Mucosa of descending colon (tissue), 3 donors: ENCODE measurements at regions not wholly inside any gene's neighbourhood (a gene's known extent, or its start where the extent isn't known, plus 50 kb on each side); places are given as distances from the start of the nearest gene placed in this dataset.

Experiments
- ATAC-seq: fragments of 200-7000 bp; cut with Tn5 transposase; one replicate; pipeline ENCODE4 v1.9.1; 2020; ENCODE audit warnings: mild to moderate bottlenecking, moderate library complexity
- DNase-seq, 3 donors: peaks; one replicate each; pipeline ENCODE4 v3.0.0-alpha.2; 2020
- H3K36me3 ChIP-seq: fragments of 200-600 bp; one replicate; pipeline ENCODE4 v1.8.0; 2021; ENCODE audit warnings: low read depth, mild to moderate bottlenecking
- H3K4me1 ChIP-seq: fragments of 200-600 bp; one replicate; pipeline ENCODE4 v1.8.0; 2021; ENCODE audit warnings: low read depth, mild to moderate bottlenecking
- H3K4me3 ChIP-seq: fragments of 200-600 bp; one replicate; pipeline ENCODE4 v1.8.0; 2021; ENCODE audit warnings: mild to moderate bottlenecking
- H3K9me3 ChIP-seq: fragments of 200-600 bp; one replicate; pipeline ENCODE4 v1.8.0; 2021; ENCODE audit warnings: mild to moderate bottlenecking
- intact Hi-C, 2 donors: fragments of 100-400 bp; cut with DNase I in 1 of 2; cut with micrococcal nuclease in 1 of 2; formaldehyde crosslinking; loops; one replicate each; pipeline versions ENCODE4 v1.11.0 to v1.11.1; 2022; cut with DNase I, micrococcal nuclease
- TF ChIP-seq, protein P1 (sequence below): fragments of 200-600 bp; IDR thresholded peaks from one replicate; pipeline ENCODE4 v1.8.0; 2022; ENCODE audit warnings: antibody characterized with exemption, mild to moderate bottlenecking
- donor health status: DM: no; HTN: no; CAD: no; lungs with moderate emphysema.
- donor health status: DM: no; HTN: no; CAD: no.
- donor health status: DM: no; HTN: yes; CAD: no.

DNA sequence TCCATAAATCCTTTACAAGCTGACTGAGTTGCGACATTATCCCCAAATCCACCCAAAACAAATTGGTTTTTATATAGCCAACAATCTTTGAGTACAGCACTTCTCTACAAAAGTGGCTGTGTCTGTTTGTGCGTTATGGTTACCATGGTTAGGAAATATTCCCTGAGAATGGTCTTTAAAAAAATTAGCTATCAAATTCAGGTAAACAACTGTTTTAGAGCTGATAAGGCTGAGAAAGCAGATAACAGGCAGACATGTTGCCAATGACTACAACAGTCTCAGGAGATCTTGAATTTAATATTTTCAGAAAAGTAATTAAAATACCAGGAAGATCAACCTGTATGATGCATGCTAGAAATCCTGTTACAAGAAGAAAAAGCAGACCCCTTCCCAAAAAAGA is 248.0 kb downstream of the RASSF9 start:
- intact Hi-C loops = no loop called here
- ATAC-seq (no peak), DNase-seq (no peak)
- Histone ChIP-seq H3K4me3 (no peak overlapping the region), H3K9me3 (no peaks in the 10 kb centered on the region), H3K36me3 (no peaks in the 10 kb centered on the region), H3K4me1 (no peaks in the 10 kb centered on the region)
- TF ChIP-seq, protein P1, sequence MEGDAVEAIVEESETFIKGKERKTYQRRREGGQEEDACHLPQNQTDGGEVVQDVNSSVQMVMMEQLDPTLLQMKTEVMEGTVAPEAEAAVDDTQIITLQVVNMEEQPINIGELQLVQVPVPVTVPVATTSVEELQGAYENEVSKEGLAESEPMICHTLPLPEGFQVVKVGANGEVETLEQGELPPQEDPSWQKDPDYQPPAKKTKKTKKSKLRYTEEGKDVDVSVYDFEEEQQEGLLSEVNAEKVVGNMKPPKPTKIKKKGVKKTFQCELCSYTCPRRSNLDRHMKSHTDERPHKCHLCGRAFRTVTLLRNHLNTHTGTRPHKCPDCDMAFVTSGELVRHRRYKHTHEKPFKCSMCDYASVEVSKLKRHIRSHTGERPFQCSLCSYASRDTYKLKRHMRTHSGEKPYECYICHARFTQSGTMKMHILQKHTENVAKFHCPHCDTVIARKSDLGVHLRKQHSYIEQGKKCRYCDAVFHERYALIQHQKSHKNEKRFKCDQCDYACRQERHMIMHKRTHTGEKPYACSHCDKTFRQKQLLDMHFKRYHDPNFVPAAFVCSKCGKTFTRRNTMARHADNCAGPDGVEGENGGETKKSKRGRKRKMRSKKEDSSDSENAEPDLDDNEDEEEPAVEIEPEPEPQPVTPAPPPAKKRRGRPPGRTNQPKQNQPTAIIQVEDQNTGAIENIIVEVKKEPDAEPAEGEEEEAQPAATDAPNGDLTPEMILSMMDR = no peak

- TF ChIP-seq, protein P1 = no peak
- no peaks in the 10 kb centered on the region for H3K4me1 ChIP-seq
- DNase-seq (no peak), ATAC-seq (no peak)
- intact Hi-C loops = no loop called here
- H3K9me3 ChIP-seq = no peaks in the 10 kb centered on the region
- H3K36me3 ChIP-seq = no peaks in the 10 kb centered on the region
- H3K4me3 ChIP-seq = no peak overlapping the region
These were observed 235.4 kb downstream of the RASSF9 start for GRCh38 chr12:85600841-85601240.

- intact Hi-C loops = no loop called here
- Histone ChIP-seq H3K36me3 (no peaks in the 10 kb centered on the region), H3K4me3 (no peak overlapping the region), H3K9me3 (no peaks in the 10 kb centered on the region), H3K4me1 (no peaks in the 10 kb centered on the region)
- no peak for DNase-seq
- no peak for ATAC-seq
- TF ChIP-seq, protein P1 = no peak
These were observed 232.7 kb downstream of the RASSF9 start for GRCh38 chr12:85603556-85603955.

- no peak overlapping the region for H3K4me3 ChIP-seq
- H3K9me3 ChIP-seq = no peaks in the 10 kb centered on the region
- no peaks in the 10 kb centered on the region for H3K4me1 ChIP-seq
- TF ChIP-seq, protein P1 = no peak
- intact Hi-C loops = no loop called here
- ATAC-seq (no peak), DNase-seq (no peak)
- no peaks in the 10 kb centered on the region for H3K36me3 ChIP-seq
These were observed 229.8 kb downstream of the RASSF9 start for GRCh38 chr12:85606455-85606854.

- TF ChIP-seq, protein P1 = no peak
- Histone ChIP-seq H3K9me3 (no peaks in the 10 kb centered on the region), H3K36me3 (no peaks in the 10 kb centered on the region), H3K4me3 (no peak overlapping the region), H3K4me1 (no peaks in the 10 kb centered on the region)
- ATAC-seq (no peak), DNase-seq (no peak)
- intact Hi-C loops = no loop called here
These were observed 226.4 kb downstream of the RASSF9 start for GRCh38 chr12:85609778-85610177.

- no peaks in the 10 kb centered on the region for H3K4me1 ChIP-seq
- intact Hi-C loops = no loop called here
- H3K36me3 ChIP-seq = no peaks in the 10 kb centered on the region
- TF ChIP-seq, protein P1 = no peak
- no peak overlapping the region for H3K4me3 ChIP-seq
- ATAC-seq = no peak
- DNase-seq = no peak
- H3K9me3 ChIP-seq = no peaks in the 10 kb centered on the region
These were observed 226.0 kb downstream of the RASSF9 start for GRCh38 chr12:85610194-85610593.
